Mucosa of descending colon (tissue), 3 donors: ENCODE measurements at regions not wholly inside any gene's neighbourhood (a gene's known extent, or its start where the extent isn't known, plus 50 kb on each side); places are given as distances from the start of the nearest gene placed in this dataset.
A peak's percentile ranks its signal among the peaks of the same experiment; 100 is the strongest.

Experiments
- ATAC-seq: fragments of 200-7000 bp; cut with Tn5 transposase; one replicate; pipeline ENCODE4 v1.9.1; 2020; ENCODE audit warnings: mild to moderate bottlenecking, moderate library complexity
- DNase-seq, 3 donors: peaks; one replicate each; pipeline ENCODE4 v3.0.0-alpha.2; 2020
- H3K36me3 ChIP-seq: fragments of 200-600 bp; one replicate; pipeline ENCODE4 v1.8.0; 2021; ENCODE audit warnings: low read depth, mild to moderate bottlenecking
- H3K4me1 ChIP-seq: fragments of 200-600 bp; one replicate; pipeline ENCODE4 v1.8.0; 2021; ENCODE audit warnings: low read depth, mild to moderate bottlenecking
- H3K4me3 ChIP-seq: fragments of 200-600 bp; one replicate; pipeline ENCODE4 v1.8.0; 2021; ENCODE audit warnings: mild to moderate bottlenecking
- H3K9me3 ChIP-seq: fragments of 200-600 bp; one replicate; pipeline ENCODE4 v1.8.0; 2021; ENCODE audit warnings: mild to moderate bottlenecking
- CTCF ChIP-seq: fragments of 200-600 bp; IDR thresholded peaks from one replicate; pipeline ENCODE4 v1.8.0; 2022; ENCODE audit warnings: antibody characterized with exemption, mild to moderate bottlenecking
- intact Hi-C, 2 donors: fragments of 100-400 bp; cut with DNase I in 1 of 2; cut with micrococcal nuclease in 1 of 2; formaldehyde crosslinking; loops; one replicate each; pipeline versions ENCODE4 v1.11.0 to v1.11.1; 2022; cut with DNase I, micrococcal nuclease
- donor health status: DM: no; HTN: no; CAD: no; lungs with moderate emphysema.
- donor health status: DM: no; HTN: no; CAD: no.
- donor health status: DM: no; HTN: yes; CAD: no.

- peaks cover 4% of the 10 kb centered on the region for H3K4me1 ChIP-seq
- DNase-seq (peak; percentile 68 to 78 (median 75)), ATAC-seq (peak; percentile 89)
- no peak overlapping the region for H3K4me3 ChIP-seq
- no peaks in the 10 kb centered on the region for H3K36me3 ChIP-seq
- intact Hi-C loops = no loop called here
- TF ChIP-seq CTCF = peak; percentile 40
- no peaks in the 10 kb centered on the region for H3K9me3 ChIP-seq
These were observed 115.0 kb downstream of the SMIM20 start for GRCh38 chr4:26028793-26029567.

GRCh38 chr4:26029568-26030131 is 115.6 kb downstream of the SMIM20 start:
- DNase-seq (no peak), ATAC-seq (no peak)
- no peak for TF ChIP-seq CTCF
- H3K9me3 ChIP-seq = no peaks in the 10 kb centered on the region
- intact Hi-C loops = no loop called here
- no peaks in the 10 kb centered on the region for H3K36me3 ChIP-seq
- no peak overlapping the region for H3K4me3 ChIP-seq
- H3K4me1 ChIP-seq = peaks cover 4% of the 10 kb centered on the region

DNA sequence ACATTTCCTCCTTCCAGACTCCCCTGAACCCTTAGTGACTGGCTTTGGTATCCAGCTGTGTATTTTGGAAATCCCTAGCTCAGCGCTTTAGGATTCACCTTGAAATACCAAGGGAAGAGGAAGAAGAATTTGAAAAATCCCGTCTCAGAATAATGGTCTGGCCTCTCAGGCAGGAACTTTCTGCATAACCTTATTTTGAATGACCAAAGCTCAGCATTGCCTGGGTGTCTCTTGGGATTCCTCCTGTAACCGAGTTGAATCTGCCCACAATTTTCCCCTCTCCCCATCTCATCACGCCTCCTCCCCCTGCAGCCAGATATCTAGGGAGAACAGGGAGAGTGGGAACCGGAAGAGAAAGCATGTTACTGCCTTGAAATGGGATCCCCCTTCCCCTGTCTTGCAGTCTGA is 116.2 kb downstream of the SMIM20 start:
- no peak for TF ChIP-seq CTCF
- Histone ChIP-seq H3K4me3 (no peak overlapping the region), H3K36me3 (no peaks in the 10 kb centered on the region), H3K9me3 (no peaks in the 10 kb centered on the region), H3K4me1 (peaks cover 4% of the 10 kb centered on the region)
- intact Hi-C loops = no loop called here
- DNase-seq = no peak
- ATAC-seq = no peak

DNA sequence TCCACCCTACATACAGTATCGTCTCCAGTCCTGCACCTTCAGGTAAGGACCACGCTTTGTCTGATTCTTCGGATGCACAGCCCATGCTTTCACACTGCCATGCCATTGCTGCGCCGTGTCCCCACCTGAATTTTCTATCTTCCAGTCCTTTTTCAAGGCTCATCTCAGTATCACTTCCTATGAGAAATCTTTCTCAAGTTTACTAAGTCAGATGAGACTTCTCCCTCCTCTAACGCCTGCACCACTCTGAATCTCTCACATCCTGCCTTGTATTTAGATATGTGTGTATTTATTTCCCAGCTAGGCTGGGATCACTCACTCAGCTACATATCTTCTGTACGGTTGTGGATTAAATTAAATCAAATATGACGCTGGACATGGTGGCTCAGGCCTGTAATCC is 116.8 kb downstream of the SMIM20 start:
- ATAC-seq (no peak), DNase-seq (no peak)
- Histone ChIP-seq H3K4me3 (no peak overlapping the region), H3K4me1 (peaks cover 4% of the 10 kb centered on the region), H3K9me3 (no peaks in the 10 kb centered on the region), H3K36me3 (no peaks in the 10 kb centered on the region)
- no peak for TF ChIP-seq CTCF
- intact Hi-C loops = no loop called here

DNA sequence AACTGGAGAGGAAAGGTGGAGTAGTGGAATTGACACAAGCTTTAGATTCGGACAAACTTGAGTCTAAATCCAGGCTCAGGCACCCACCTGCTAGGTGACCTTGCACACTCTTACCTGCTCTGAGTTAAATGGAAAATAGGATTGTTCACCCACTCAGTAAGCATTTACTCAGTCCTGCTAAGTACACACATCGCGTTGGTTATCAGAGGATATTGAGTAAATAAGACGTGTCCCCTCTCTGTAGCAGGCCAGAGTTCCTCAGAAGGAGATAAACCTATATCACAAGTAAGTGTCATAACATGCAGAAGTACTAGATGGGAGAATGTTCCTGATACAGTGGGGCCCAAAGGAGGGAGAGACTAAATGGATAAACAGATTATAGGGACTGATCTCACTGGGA is 117.7 kb downstream of the SMIM20 start:
- Histone ChIP-seq H3K9me3 (no peaks in the 10 kb centered on the region), H3K4me1 (peaks cover 4% of the 10 kb centered on the region), H3K4me3 (no peak overlapping the region), H3K36me3 (no peaks in the 10 kb centered on the region)
- DNase-seq (no peak), ATAC-seq (no peak)
- intact Hi-C loops = no loop called here
- no peak for TF ChIP-seq CTCF
